ENCODE measurements at regions not wholly inside any gene's neighbourhood (a gene's known extent, or its start where the extent isn't known, plus 50 kb on each side); places are given as distances from the start of the nearest gene placed in this dataset.

- no peak for DNase-seq
These were observed 698.1 kb upstream of the CDH2 start for GRCh38 chr18:28875059-28875458.

GRCh38 chr18:28863396-28863795, 686.5 kb upstream of the CDH2 start:
- DNase-seq, result no peak

- no peak for DNase-seq
These were observed 681.3 kb upstream of the CDH2 start for GRCh38 chr18:28858248-28858647.

GRCh38 chr18:28855989-28856388, 679.1 kb upstream of the CDH2 start:
- no peak for DNase-seq

GRCh38 chr18:28855524-28855923, 678.6 kb upstream of the CDH2 start:
- DNase-seq, result peak in 1 of 2 donors; percentile 62

- no peak for DNase-seq
These were observed 678.0 kb upstream of the CDH2 start for GRCh38 chr18:28854964-28855363.

GRCh38 chr18:28846958-28847357, 670.0 kb upstream of the CDH2 start:
- DNase-seq, result no peak

- DNase-seq, result no peak
These were observed 660.2 kb upstream of the CDH2 start for GRCh38 chr18:28837100-28837499.

- no peak for DNase-seq
These were observed 658.0 kb upstream of the CDH2 start for GRCh38 chr18:28834889-28835288.

- no peak for DNase-seq
These were observed 655.0 kb upstream of the CDH2 start for GRCh38 chr18:28831908-28832307.

- peak in 1 of 2 donors; percentile 23 for DNase-seq
These were observed 654.5 kb upstream of the CDH2 start for GRCh38 chr18:28831476-28831875.

- DNase-seq, result no peak
These were observed 649.2 kb upstream of the CDH2 start for GRCh38 chr18:28826107-28826506.

- no peak for DNase-seq
These were observed 647.2 kb upstream of the CDH2 start for GRCh38 chr18:28824183-28824574.

GRCh38 chr18:28823506-28824182, 646.7 kb upstream of the CDH2 start:
- DNase-seq, result no peak

- DNase-seq, result no peak
These were observed 643.4 kb upstream of the CDH2 start for GRCh38 chr18:28820353-28820752.

GRCh38 chr18:28816155-28816554, 639.2 kb upstream of the CDH2 start:
- DNase-seq, result no peak

GRCh38 chr18:28814365-28814764, 637.4 kb upstream of the CDH2 start:
- no peak for DNase-seq

- no peak for DNase-seq
These were observed 631.4 kb upstream of the CDH2 start for GRCh38 chr18:28808373-28808772.

- no peak for DNase-seq
These were observed 628.6 kb upstream of the CDH2 start for GRCh38 chr18:28805491-28805890.

GRCh38 chr18:28804512-28805202, 627.7 kb upstream of the CDH2 start:
- no peak for DNase-seq

GRCh38 chr18:28802546-28802945, 625.6 kb upstream of the CDH2 start:
- no peak for DNase-seq

GRCh38 chr18:28801876-28802275, 624.9 kb upstream of the CDH2 start:
- no peak for DNase-seq

- DNase-seq, result no peak
These were observed 617.7 kb upstream of the CDH2 start for GRCh38 chr18:28794459-28795245.

- DNase-seq, result no peak
These were observed 617.0 kb upstream of the CDH2 start for GRCh38 chr18:28793901-28794300.
